Fibroblast of pulmonary artery (primary cell): ENCODE measurements at regions not wholly inside any gene's neighbourhood (a gene's known extent, or its start where the extent isn't known, plus 50 kb on each side); places are given as distances from the start of the nearest gene placed in this dataset.

ENCODE experiments used
- DNase-seq: peaks from one replicate; pipeline ENCODE4 v3.0.0-alpha.2; 2010; ENCODE audit warnings: low read depth
- H3K4me3 ChIP-seq: replicated peaks from 2 replicates; pipeline ENCODE4 v1.5.1; 2011; ENCODE audit warnings: low read depth, mild to moderate bottlenecking, control low read depth, low read length, moderate library complexity
- TF ChIP-seq, protein P1 (sequence below): IDR thresholded peaks from 2 replicates; pipeline ENCODE4 v1.5.1; 2011; ENCODE audit warnings: mild to moderate bottlenecking, control low read depth, low read length, inconsistent platforms; ENCODE audit errors: missing control alignments

DNA sequence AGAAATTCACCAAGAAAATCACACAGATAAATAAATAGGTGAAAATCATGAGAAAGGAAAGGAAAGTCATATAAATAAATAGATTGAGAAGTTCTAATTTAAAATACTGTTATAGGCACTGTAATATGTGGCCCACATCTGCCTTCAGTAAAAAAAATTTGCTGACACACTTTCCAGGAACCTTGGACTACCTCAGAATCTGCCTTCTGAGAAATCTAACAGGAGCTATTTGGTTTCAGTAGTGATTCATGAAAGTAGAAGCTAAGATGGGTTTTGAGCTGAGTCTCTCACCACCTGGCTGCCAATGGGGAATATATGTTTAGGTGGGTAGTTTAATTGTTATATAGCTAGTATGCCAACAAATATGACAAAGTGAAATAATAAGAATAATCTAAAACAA is 810.0 kb downstream of the RAB28 start:
- no peak overlapping the region for H3K4me3 ChIP-seq
- TF ChIP-seq, protein P1, sequence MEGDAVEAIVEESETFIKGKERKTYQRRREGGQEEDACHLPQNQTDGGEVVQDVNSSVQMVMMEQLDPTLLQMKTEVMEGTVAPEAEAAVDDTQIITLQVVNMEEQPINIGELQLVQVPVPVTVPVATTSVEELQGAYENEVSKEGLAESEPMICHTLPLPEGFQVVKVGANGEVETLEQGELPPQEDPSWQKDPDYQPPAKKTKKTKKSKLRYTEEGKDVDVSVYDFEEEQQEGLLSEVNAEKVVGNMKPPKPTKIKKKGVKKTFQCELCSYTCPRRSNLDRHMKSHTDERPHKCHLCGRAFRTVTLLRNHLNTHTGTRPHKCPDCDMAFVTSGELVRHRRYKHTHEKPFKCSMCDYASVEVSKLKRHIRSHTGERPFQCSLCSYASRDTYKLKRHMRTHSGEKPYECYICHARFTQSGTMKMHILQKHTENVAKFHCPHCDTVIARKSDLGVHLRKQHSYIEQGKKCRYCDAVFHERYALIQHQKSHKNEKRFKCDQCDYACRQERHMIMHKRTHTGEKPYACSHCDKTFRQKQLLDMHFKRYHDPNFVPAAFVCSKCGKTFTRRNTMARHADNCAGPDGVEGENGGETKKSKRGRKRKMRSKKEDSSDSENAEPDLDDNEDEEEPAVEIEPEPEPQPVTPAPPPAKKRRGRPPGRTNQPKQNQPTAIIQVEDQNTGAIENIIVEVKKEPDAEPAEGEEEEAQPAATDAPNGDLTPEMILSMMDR: no peak
- DNase-seq: no peak

DNA sequence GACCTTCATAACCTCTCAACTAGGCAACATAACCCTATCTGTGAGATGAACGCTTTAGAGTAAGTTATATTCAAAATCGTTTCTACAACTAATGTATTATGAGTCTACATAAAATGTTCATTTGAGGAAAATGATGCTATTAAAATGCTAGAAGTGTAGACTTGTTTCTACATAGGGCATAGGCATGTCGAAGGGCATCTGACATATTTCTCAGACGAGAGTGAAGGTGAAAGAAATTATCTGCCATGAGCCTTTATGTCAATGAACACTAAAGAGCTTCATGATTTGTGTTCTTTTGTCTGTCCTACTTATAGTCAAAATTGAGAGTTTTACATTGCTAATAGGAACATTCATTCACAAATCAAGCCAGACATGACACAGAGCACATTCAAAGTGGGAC is 811.8 kb downstream of the RAB28 start:
- TF ChIP-seq, protein P1: no peak
- no peak for DNase-seq
- H3K4me3 ChIP-seq: no peak overlapping the region

DNA sequence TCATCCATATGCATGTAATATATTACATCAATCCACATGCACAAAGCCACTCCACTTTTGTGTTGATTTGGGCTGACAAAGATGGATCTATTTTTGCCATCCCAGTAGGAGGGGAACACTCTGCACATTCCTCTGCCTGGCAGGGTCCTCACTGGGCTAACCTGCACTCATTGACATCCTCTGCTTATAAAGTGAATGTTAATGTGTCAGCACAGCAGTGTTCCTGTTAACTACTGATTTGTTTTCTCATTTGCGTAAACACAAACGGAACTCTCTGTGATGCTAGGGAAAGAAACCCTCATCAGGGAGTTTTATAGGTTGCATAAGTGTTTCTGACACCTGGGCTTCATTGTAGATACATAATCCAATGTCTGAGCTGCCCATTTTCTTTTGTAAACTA is 826.0 kb downstream of the RAB28 start:
- TF ChIP-seq, protein P1: no peak
- DNase-seq: no peak
- no peak overlapping the region for H3K4me3 ChIP-seq

DNA sequence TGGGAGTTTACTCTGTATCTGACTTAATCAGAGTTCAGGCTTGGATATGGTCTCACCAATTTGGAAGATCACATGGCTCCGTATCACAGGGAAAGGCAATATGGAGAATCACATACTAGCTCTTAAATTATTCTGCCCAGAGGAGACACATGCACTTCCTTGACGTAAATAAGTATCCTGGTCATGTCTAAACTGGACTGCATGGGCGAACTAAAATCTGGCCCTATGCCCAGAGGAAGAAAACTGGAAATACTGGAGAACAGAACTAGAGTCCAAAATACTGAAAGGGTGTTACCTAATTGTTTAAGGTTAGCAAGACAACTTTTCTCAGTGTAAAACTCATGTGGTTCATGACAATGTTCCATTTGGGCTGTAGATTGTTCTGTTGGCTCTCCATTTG is 832.3 kb downstream of the RAB28 start:
- DNase-seq: no peak
- H3K4me3 ChIP-seq: no peak overlapping the region
- TF ChIP-seq, protein P1: no peak

DNA sequence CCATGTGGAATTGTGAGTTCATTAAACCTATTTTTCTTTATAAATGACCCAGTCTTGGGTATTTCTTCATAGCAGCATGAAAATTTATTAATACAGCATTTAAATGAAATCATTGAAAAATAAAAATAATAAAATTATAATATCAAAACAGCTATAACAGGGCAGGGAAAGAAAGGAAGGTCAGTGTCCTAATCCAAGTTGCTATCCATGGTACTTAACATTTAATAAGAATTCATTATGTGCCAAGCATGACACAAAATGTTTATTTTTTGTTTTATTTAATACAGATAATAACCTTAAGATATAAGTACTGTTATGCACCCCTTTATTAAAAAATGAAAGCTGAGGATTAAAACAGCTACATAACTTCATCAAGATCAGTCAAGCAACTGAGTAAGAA is 838.4 kb downstream of the RAB28 start:
- TF ChIP-seq, protein P1: no peak
- H3K4me3 ChIP-seq: no peak overlapping the region
- DNase-seq: no peak

DNA sequence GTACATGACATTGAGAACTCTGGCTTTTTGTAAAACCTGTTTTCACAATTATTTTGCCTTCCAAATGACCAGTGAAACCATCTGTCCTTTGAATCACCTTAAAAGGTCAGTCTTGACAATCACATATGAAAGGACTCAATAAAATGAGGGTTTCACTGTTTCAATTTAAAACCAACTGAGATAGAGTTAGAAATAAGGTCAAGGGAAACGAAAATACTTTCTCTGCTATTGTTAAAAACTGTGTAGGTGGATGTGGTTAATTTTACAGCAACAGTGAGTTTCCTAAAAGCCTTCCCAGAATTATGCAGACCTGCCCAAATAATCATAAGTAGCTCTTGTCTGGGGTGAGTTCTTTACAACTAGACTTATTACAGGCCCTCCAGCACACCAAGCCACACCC is 839.9 kb downstream of the RAB28 start:
- TF ChIP-seq, protein P1: no peak

DNA sequence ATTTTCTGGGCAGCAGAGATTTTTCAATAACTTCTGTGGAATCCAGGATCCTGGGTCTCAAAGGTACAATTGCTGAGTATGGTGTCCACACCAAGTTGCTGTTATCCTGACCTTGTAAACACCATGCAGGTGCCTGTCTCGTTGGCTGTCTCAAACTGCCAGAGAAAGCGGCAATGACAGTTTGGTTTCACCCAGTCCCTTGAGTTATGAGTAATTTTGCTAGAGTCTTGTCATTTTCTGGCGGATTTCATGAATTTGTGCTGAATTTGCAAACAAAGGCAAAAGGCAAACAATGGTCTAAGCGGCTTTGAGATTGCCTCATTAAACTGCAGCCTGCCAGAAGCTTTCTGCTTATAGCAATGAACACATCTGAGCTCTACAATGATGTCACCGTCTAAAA is 847.9 kb downstream of the RAB28 start:
- TF ChIP-seq, protein P1: no peak
- DNase-seq: peak; percentile 31
- no peak overlapping the region for H3K4me3 ChIP-seq

More for the DNA sequence above, 839.9 kb downstream of the RAB28 start:
- DNase-seq: no peak
- H3K4me3 ChIP-seq: no peak overlapping the region
